GM06990 (cell line): ENCODE measurements at regions not wholly inside any gene's neighbourhood (a gene's known extent, or its start where the extent isn't known, plus 50 kb on each side); places are given as distances from the start of the nearest gene placed in this dataset.

Source experiments
- DNase-seq: peaks from one replicate; pipeline ENCODE4 v3.0.0-alpha.2; 2011; ENCODE audit not compliant: insufficient read length; ENCODE audit errors: extremely low read depth
- H3K27me3 ChIP-seq: replicated peaks from 2 replicates; pipeline ENCODE4 v1.6.0; 2011; ENCODE audit warnings: low read length; ENCODE audit not compliant: control insufficient read depth, insufficient read depth
- H3K36me3 ChIP-seq: 2 replicates; pipeline ENCODE4 v1.5.1; 2011; ENCODE audit warnings: low read length; ENCODE audit not compliant: control insufficient read depth, insufficient read depth
- H3K4me3 ChIP-seq: replicated peaks from 2 replicates; pipeline ENCODE4 v1.5.1; 2011; ENCODE audit warnings: low read depth, mild to moderate bottlenecking, control low read depth, low read length
- CTCF ChIP-seq: IDR thresholded peaks from 2 replicates; pipeline ENCODE4 v1.5.1; 2011; ENCODE audit warnings: low read length, control low read depth, mild to moderate bottlenecking, inconsistent platforms; ENCODE audit not compliant: insufficient read depth, poor library complexity, severe bottlenecking

- H3K27me3 ChIP-seq, result no peaks in the 10 kb centered on the region
- no peak for TF ChIP-seq CTCF
- DNase-seq, result no peak
- H3K36me3 ChIP-seq, result no peaks in the 10 kb centered on the region
- H3K4me3 ChIP-seq, result no peak overlapping the region
Measured at GRCh38 chr3:148178503-148178902, 519.2 kb upstream of the AGTR1 start.

GRCh38 chr3:148184798-148185197, 512.9 kb upstream of the AGTR1 start:
- Histone ChIP-seq H3K27me3 (no peaks in the 10 kb centered on the region), H3K36me3 (no peaks in the 10 kb centered on the region), H3K4me3 (no peak overlapping the region)
- TF ChIP-seq CTCF, result no peak
- DNase-seq, result no peak

- H3K27me3 ChIP-seq, result no peaks in the 10 kb centered on the region
- no peaks in the 10 kb centered on the region for H3K36me3 ChIP-seq
- no peak overlapping the region for H3K4me3 ChIP-seq
- no peak for DNase-seq
- TF ChIP-seq CTCF, result no peak
Measured at GRCh38 chr3:148186881-148187280, 510.8 kb upstream of the AGTR1 start.

- no peaks in the 10 kb centered on the region for H3K36me3 ChIP-seq
- no peak overlapping the region for H3K4me3 ChIP-seq
- TF ChIP-seq CTCF, result no peak
- no peaks in the 10 kb centered on the region for H3K27me3 ChIP-seq
- no peak for DNase-seq
Measured at GRCh38 chr3:148187296-148187695, 510.4 kb upstream of the AGTR1 start.

- DNase-seq, result no peak
- Histone ChIP-seq H3K4me3 (no peak overlapping the region), H3K27me3 (no peaks in the 10 kb centered on the region), H3K36me3 (no peaks in the 10 kb centered on the region)
- no peak for TF ChIP-seq CTCF
Measured at GRCh38 chr3:148190441-148190990, 507.2 kb upstream of the AGTR1 start.

- Histone ChIP-seq H3K27me3 (no peaks in the 10 kb centered on the region), H3K36me3 (no peaks in the 10 kb centered on the region), H3K4me3 (no peak overlapping the region)
- no peak for DNase-seq
- no peak for TF ChIP-seq CTCF
Measured at GRCh38 chr3:148191966-148192365, 505.7 kb upstream of the AGTR1 start.
